Endothelial cell (in vitro differentiated cells): ENCODE measurements at regions not wholly inside any gene's neighbourhood (a gene's known extent, or its start where the extent isn't known, plus 50 kb on each side); places are given as distances from the start of the nearest gene placed in this dataset.

Experiments used
- DNase-seq: peaks from one replicate; pipeline ENCODE4 v3.0.0; 2021; ENCODE audit warnings: low spot score
- H3K27ac Mint-ChIP-seq: one replicate; pipeline ENCODE4 v1.8.0; 2021; ENCODE audit warnings: mixed read lengths, inconsistent platforms; ENCODE audit not compliant: unreplicated experiment
- H3K27me3 Mint-ChIP-seq: one replicate; pipeline ENCODE4 v1.8.0; 2021; ENCODE audit warnings: mild to moderate bottlenecking, moderate library complexity, mixed read lengths, inconsistent platforms; ENCODE audit not compliant: unreplicated experiment
- H3K36me3 Mint-ChIP-seq: one replicate; pipeline ENCODE4 v1.8.0; 2021; ENCODE audit warnings: mild to moderate bottlenecking, low read depth, mixed read lengths, inconsistent platforms; ENCODE audit not compliant: unreplicated experiment
- H3K4me1 Mint-ChIP-seq: one replicate; pipeline ENCODE4 v1.8.0; 2021; ENCODE audit warnings: mild to moderate bottlenecking, mixed read lengths, inconsistent platforms; ENCODE audit not compliant: unreplicated experiment
- H3K4me3 Mint-ChIP-seq: one replicate; pipeline ENCODE4 v1.8.0; 2021; ENCODE audit warnings: mild to moderate bottlenecking, mixed read lengths, inconsistent platforms; ENCODE audit not compliant: unreplicated experiment
- H3K9me3 Mint-ChIP-seq: one replicate; pipeline ENCODE4 v1.8.0; 2021; ENCODE audit warnings: mixed read lengths, inconsistent platforms; ENCODE audit not compliant: unreplicated experiment
- TF ChIP-seq, protein P1 (sequence below): fragments of 200-600 bp; sonication (generic); IDR thresholded peaks from one replicate; pipeline ENCODE4 v1.5.0; 2021; ENCODE audit warnings: antibody characterized with exemption; ENCODE audit not compliant: unreplicated experiment

DNA sequence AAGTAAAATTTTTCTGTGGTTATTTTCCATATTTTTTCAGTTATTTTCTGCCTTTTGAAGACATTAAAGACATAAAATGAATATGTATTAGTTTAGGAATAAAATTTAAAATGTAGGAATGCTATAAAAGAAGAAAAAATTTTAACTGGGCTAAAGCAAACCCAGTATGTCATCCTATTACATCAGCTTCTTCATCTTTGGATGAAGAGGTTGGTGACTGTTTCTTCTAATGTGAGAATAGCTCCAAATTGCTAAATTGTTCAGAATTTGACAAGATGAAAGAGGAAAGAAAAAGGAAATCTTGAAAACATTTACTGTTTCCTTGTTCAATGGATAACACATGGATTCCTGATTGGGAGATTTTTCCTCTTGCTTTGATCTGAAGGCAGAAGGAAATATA is 52.7 kb upstream of the PZP start:
- Mint-ChIP-seq H3K4me1 (peaks cover 3% of the 10 kb centered on the region), H3K4me3 (no peak overlapping the region), H3K27ac (no peak overlapping the region), H3K36me3 (no peaks in the 10 kb centered on the region), H3K27me3 (no peaks in the 10 kb centered on the region), H3K9me3 (no peaks in the 10 kb centered on the region)
- TF ChIP-seq, protein P1, sequence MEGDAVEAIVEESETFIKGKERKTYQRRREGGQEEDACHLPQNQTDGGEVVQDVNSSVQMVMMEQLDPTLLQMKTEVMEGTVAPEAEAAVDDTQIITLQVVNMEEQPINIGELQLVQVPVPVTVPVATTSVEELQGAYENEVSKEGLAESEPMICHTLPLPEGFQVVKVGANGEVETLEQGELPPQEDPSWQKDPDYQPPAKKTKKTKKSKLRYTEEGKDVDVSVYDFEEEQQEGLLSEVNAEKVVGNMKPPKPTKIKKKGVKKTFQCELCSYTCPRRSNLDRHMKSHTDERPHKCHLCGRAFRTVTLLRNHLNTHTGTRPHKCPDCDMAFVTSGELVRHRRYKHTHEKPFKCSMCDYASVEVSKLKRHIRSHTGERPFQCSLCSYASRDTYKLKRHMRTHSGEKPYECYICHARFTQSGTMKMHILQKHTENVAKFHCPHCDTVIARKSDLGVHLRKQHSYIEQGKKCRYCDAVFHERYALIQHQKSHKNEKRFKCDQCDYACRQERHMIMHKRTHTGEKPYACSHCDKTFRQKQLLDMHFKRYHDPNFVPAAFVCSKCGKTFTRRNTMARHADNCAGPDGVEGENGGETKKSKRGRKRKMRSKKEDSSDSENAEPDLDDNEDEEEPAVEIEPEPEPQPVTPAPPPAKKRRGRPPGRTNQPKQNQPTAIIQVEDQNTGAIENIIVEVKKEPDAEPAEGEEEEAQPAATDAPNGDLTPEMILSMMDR, result no peak
- DNase-seq, result no peak

DNA sequence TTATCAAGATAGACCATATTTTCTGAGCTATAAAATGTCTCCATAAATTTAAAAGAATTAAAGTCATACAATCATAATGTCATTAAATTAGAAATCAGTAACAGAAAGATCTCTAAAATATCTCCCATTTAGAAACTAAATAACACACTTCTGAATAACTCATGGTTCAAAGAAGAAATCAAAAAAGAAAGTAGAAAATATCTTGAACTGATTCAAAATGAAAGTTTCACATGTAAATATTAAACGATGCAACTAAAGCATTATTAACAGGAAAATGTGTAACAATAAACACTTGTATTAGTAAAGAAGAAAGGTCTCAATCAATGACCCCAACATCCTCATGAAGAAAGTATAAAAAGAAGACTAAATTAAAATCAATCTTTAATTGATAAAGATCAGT is 50.5 kb upstream of the PZP start:
- Mint-ChIP-seq H3K4me3 (no peak overlapping the region), H3K27me3 (no peaks in the 10 kb centered on the region), H3K27ac (no peak overlapping the region), H3K36me3 (no peaks in the 10 kb centered on the region), H3K4me1 (peaks cover 3% of the 10 kb centered on the region), H3K9me3 (no peaks in the 10 kb centered on the region)
- TF ChIP-seq, protein P1, result no peak
- DNase-seq, result no peak
